ENCODE measurements at regions not wholly inside any gene's neighbourhood (a gene's known extent, or its start where the extent isn't known, plus 50 kb on each side); places are given as distances from the start of the nearest gene placed in this dataset.

GRCh38 chr12:33562401-33562800 is 122.8 kb upstream of the SYT10 start:
- no peak overlapping the region for H3K27ac Mint-ChIP-seq
- no peak for DNase-seq
- no peaks in the 10 kb centered on the region for H3K4me1 Mint-ChIP-seq
- H3K27me3 Mint-ChIP-seq (ENCODE audit: low read depth in 3 of 3): no peaks in the 10 kb centered on the region
- H3K4me3 Mint-ChIP-seq: no peak overlapping the region
- H3K36me3 Mint-ChIP-seq: no peaks in the 10 kb centered on the region
- peaks cover 7 to 36% (median 16%) of the 10 kb centered on the region in 6 donors for H3K9me3 Mint-ChIP-seq

GRCh38 chr12:33566403-33566802 is 126.8 kb upstream of the SYT10 start:
- no peak for DNase-seq
- H3K36me3 Mint-ChIP-seq: no peaks in the 10 kb centered on the region
- no peak overlapping the region for H3K4me3 Mint-ChIP-seq
- H3K27me3 Mint-ChIP-seq (ENCODE audit: low read depth in 3 of 3): no peaks in the 10 kb centered on the region
- H3K27ac Mint-ChIP-seq: no peak overlapping the region
- no peaks in the 10 kb centered on the region for H3K4me1 Mint-ChIP-seq
- peaks cover 4 to 31% (median 17%) of the 10 kb centered on the region in 6 donors for H3K9me3 Mint-ChIP-seq

GRCh38 chr12:33575346-33575745 is 135.7 kb upstream of the SYT10 start:
- H3K36me3 Mint-ChIP-seq: no peaks in the 10 kb centered on the region
- DNase-seq: no peak
- H3K9me3 Mint-ChIP-seq: peaks cover 6 to 39% (median 16%) of the 10 kb centered on the region in 6 donors
- peaks cover 0 to 3% (median 1%) of the 10 kb centered on the region in 3 donors for H3K27me3 Mint-ChIP-seq (ENCODE audit: low read depth in 3 of 3)
- no peak overlapping the region for H3K4me3 Mint-ChIP-seq
- no peaks in the 10 kb centered on the region for H3K4me1 Mint-ChIP-seq
- H3K27ac Mint-ChIP-seq: no peak overlapping the region

GRCh38 chr12:33581613-33582122 is 142.0 kb upstream of the SYT10 start:
- H3K27ac Mint-ChIP-seq: no peak overlapping the region
- peaks cover 3 to 27% (median 11%) of the 10 kb centered on the region in 6 donors for H3K9me3 Mint-ChIP-seq
- no peak for DNase-seq
- no peaks in the 10 kb centered on the region for H3K36me3 Mint-ChIP-seq
- peaks cover 0 to 6% (median 2%) of the 10 kb centered on the region in 3 donors for H3K27me3 Mint-ChIP-seq (ENCODE audit: low read depth in 3 of 3)
- H3K4me3 Mint-ChIP-seq: no peak overlapping the region
- H3K4me1 Mint-ChIP-seq: no peaks in the 10 kb centered on the region

- H3K27me3 Mint-ChIP-seq (ENCODE audit: low read depth in 3 of 3): peaks cover 0 to 4% (median 2%) of the 10 kb centered on the region in 3 donors
- peaks cover 0 to 13% (median 6%) of the 10 kb centered on the region in 6 donors for H3K9me3 Mint-ChIP-seq
- no peak for DNase-seq
- H3K36me3 Mint-ChIP-seq: no peaks in the 10 kb centered on the region
- no peak overlapping the region for H3K4me3 Mint-ChIP-seq
- no peak overlapping the region for H3K27ac Mint-ChIP-seq
- H3K4me1 Mint-ChIP-seq: no peaks in the 10 kb centered on the region
Measured at GRCh38 chr12:33586576-33586975, 147.0 kb upstream of the SYT10 start.

GRCh38 chr12:33587354-33587753 is 147.7 kb upstream of the SYT10 start:
- no peak overlapping the region for H3K27ac Mint-ChIP-seq
- H3K9me3 Mint-ChIP-seq: peaks cover 0 to 13% (median 4%) of the 10 kb centered on the region in 6 donors
- peaks cover 0 to 4% (median 0%) of the 10 kb centered on the region in 3 donors for H3K27me3 Mint-ChIP-seq (ENCODE audit: low read depth in 3 of 3)
- no peak for DNase-seq
- H3K36me3 Mint-ChIP-seq: no peaks in the 10 kb centered on the region
- H3K4me1 Mint-ChIP-seq: no peaks in the 10 kb centered on the region
- H3K4me3 Mint-ChIP-seq: no peak overlapping the region

- Mint-ChIP-seq H3K27me3 (ENCODE audit: low read depth in 3 of 3) (peaks cover 0 to 4% (median 0%) of the 10 kb centered on the region in 3 donors), H3K4me3 (no peak overlapping the region), H3K36me3 (no peaks in the 10 kb centered on the region), H3K4me1 (no peaks in the 10 kb centered on the region), H3K27ac (no peak overlapping the region), H3K9me3 (peaks cover 0 to 13% (median 4%) of the 10 kb centered on the region in 6 donors)
- no peak for DNase-seq
Measured at GRCh38 chr12:33587784-33588712, 148.4 kb upstream of the SYT10 start.

GRCh38 chr12:33588725-33589405 is 149.2 kb upstream of the SYT10 start:
- no peak overlapping the region for H3K4me3 Mint-ChIP-seq
- no peaks in the 10 kb centered on the region for H3K36me3 Mint-ChIP-seq
- no peak overlapping the region for H3K27ac Mint-ChIP-seq
- no peak for DNase-seq
- H3K27me3 Mint-ChIP-seq (ENCODE audit: low read depth in 3 of 3): peaks cover 0 to 4% (median 0%) of the 10 kb centered on the region in 3 donors
- H3K9me3 Mint-ChIP-seq: peaks cover 0 to 13% (median 4%) of the 10 kb centered on the region in 6 donors
- H3K4me1 Mint-ChIP-seq: no peaks in the 10 kb centered on the region

GRCh38 chr12:33589576-33590114 is 150.0 kb upstream of the SYT10 start:
- Mint-ChIP-seq H3K4me1 (no peaks in the 10 kb centered on the region), H3K36me3 (no peaks in the 10 kb centered on the region), H3K4me3 (no peak overlapping the region), H3K27ac (no peak overlapping the region), H3K9me3 (peaks cover 0 to 13% (median 4%) of the 10 kb centered on the region in 6 donors), H3K27me3 (ENCODE audit: low read depth in 3 of 3) (peaks cover 0 to 4% (median 0%) of the 10 kb centered on the region in 3 donors)
- DNase-seq: no peak

- Mint-ChIP-seq H3K4me1 (no peaks in the 10 kb centered on the region), H3K9me3 (peaks cover 3 to 19% (median 7%) of the 10 kb centered on the region in 6 donors), H3K4me3 (no peak overlapping the region), H3K36me3 (no peaks in the 10 kb centered on the region), H3K27ac (no peak overlapping the region), H3K27me3 (ENCODE audit: low read depth in 3 of 3) (no peaks in the 10 kb centered on the region)
- no peak for DNase-seq
Measured at GRCh38 chr12:33593753-33594152, 154.1 kb upstream of the SYT10 start.

GRCh38 chr12:33596061-33596460 is 156.4 kb upstream of the SYT10 start:
- no peaks in the 10 kb centered on the region for H3K36me3 Mint-ChIP-seq
- H3K9me3 Mint-ChIP-seq: peaks cover 3 to 13% (median 6%) of the 10 kb centered on the region in 6 donors
- no peaks in the 10 kb centered on the region for H3K4me1 Mint-ChIP-seq
- DNase-seq: no peak
- H3K27ac Mint-ChIP-seq: no peak overlapping the region
- H3K27me3 Mint-ChIP-seq (ENCODE audit: low read depth in 3 of 3): no peaks in the 10 kb centered on the region
- H3K4me3 Mint-ChIP-seq: no peak overlapping the region

- Mint-ChIP-seq H3K27me3 (ENCODE audit: low read depth in 3 of 3) (no peaks in the 10 kb centered on the region), H3K4me3 (no peak overlapping the region), H3K27ac (no peak overlapping the region), H3K36me3 (no peaks in the 10 kb centered on the region), H3K9me3 (peaks cover 3 to 18% (median 8%) of the 10 kb centered on the region in 6 donors), H3K4me1 (no peaks in the 10 kb centered on the region)
- no peak for DNase-seq
Measured at GRCh38 chr12:33596814-33597213, 157.2 kb upstream of the SYT10 start.

GRCh38 chr12:33602515-33602914 is 162.9 kb upstream of the SYT10 start:
- Mint-ChIP-seq H3K4me3 (no peak overlapping the region), H3K27me3 (ENCODE audit: low read depth in 3 of 3) (peaks cover 0 to 2% (median 0%) of the 10 kb centered on the region in 3 donors), H3K9me3 (peaks cover 0 to 14% (median 4%) of the 10 kb centered on the region in 6 donors), H3K27ac (no peak overlapping the region), H3K36me3 (no peaks in the 10 kb centered on the region), H3K4me1 (no peaks in the 10 kb centered on the region)
- DNase-seq: no peak

- H3K27me3 Mint-ChIP-seq (ENCODE audit: low read depth in 3 of 3): peaks cover 0 to 2% (median 0%) of the 10 kb centered on the region in 3 donors
- no peak overlapping the region for H3K27ac Mint-ChIP-seq
- H3K36me3 Mint-ChIP-seq: no peaks in the 10 kb centered on the region
- no peaks in the 10 kb centered on the region for H3K4me1 Mint-ChIP-seq
- no peak for DNase-seq
- H3K9me3 Mint-ChIP-seq: peaks cover 0 to 15% (median 3%) of the 10 kb centered on the region in 6 donors
- H3K4me3 Mint-ChIP-seq: no peak overlapping the region
Measured at GRCh38 chr12:33605757-33606156, 166.1 kb upstream of the SYT10 start.
